Keratinocyte (primary cell): ENCODE measurements at regions not wholly inside any gene's neighbourhood (a gene's known extent, or its start where the extent isn't known, plus 50 kb on each side); places are given as distances from the start of the nearest gene placed in this dataset.

Experiments
- DNase-seq: peaks from one replicate; pipeline ENCODE4 v3.0.0-alpha.2; 2011; ENCODE audit warnings: low read depth, missing footprints, low spot score
- FAIRE-seq: peaks from 2 replicates; lab custom pipeline; 2011; peaks lifted over from hg19 to GRCh38; lab: Jason Lieb, UNC
- H2AFZ ChIP-seq: 2 replicates; pipeline ENCODE4 v1.6.0; 2012; ENCODE audit warnings: low read length, control low read depth, inconsistent platforms; ENCODE audit not compliant: control insufficient read depth
- H3K27ac ChIP-seq: 2 replicates; pipeline ENCODE4 v1.5.1; 2011; ENCODE audit warnings: low read length; ENCODE audit not compliant: control insufficient read depth, insufficient read depth
- H3K27me3 ChIP-seq: 3 replicates; pipeline ENCODE4 v1.6.0; 2011; ENCODE audit warnings: low read length; ENCODE audit not compliant: control insufficient read depth, insufficient read depth; ENCODE audit errors: extremely low read depth
- H3K36me3 ChIP-seq, 2 experiments: 2 replicates in 1 of 2; 3 replicates in 1 of 2; pipeline ENCODE4 v1.5.1; 2011; ENCODE audit warnings: low read length in 2 of 2, mild to moderate bottlenecking in 1 of 2; ENCODE audit not compliant: control insufficient read depth in 2 of 2, insufficient read depth in 2 of 2; ENCODE audit errors: extremely low read depth in 1 of 2
- H3K4me1 ChIP-seq: 3 replicates; pipeline ENCODE4 v1.5.1; 2011; ENCODE audit warnings: low read length; ENCODE audit not compliant: control insufficient read depth, insufficient read depth; ENCODE audit errors: extremely low read depth
- H3K4me2 ChIP-seq: 3 replicates; pipeline ENCODE4 v1.6.0; 2011; ENCODE audit warnings: low read depth, low read length; ENCODE audit not compliant: control insufficient read depth, insufficient read depth; ENCODE audit errors: extremely low read depth
- H3K4me3 ChIP-seq, 3 experiments: fragments of 200-600 bp in 1 of 3; sonication (generic) in 1 of 3; 2 replicates in 2 of 3; 3 replicates in 1 of 3; pipeline ENCODE4 v1.5.1; 2011 to 2016; ENCODE audit warnings: low read length in 3 of 3, mild to moderate bottlenecking in 3 of 3, control low read depth in 2 of 3, inconsistent platforms in 1 of 3, low read depth in 1 of 3, mixed read lengths in 1 of 3, mixed run types in 1 of 3, moderate library complexity in 1 of 3; ENCODE audit not compliant: control insufficient read depth in 2 of 3, insufficient read depth in 2 of 3; ENCODE audit errors: extremely low read depth in 1 of 3
- H3K79me2 ChIP-seq: 2 replicates; pipeline ENCODE4 v1.6.0; 2012; ENCODE audit warnings: low read length; ENCODE audit not compliant: control insufficient read depth, insufficient read depth
- H3K9ac ChIP-seq: 3 replicates; pipeline ENCODE4 v1.6.0; 2011; ENCODE audit warnings: low read length; ENCODE audit not compliant: control insufficient read depth, insufficient read depth; ENCODE audit errors: extremely low read depth
- H3K9me1 ChIP-seq: 3 replicates; pipeline ENCODE4 v1.6.0; 2011; ENCODE audit warnings: low read length; ENCODE audit not compliant: control insufficient read depth, insufficient read depth; ENCODE audit errors: extremely low read depth
- H3K9me3 ChIP-seq: 2 replicates; pipeline ENCODE4 v1.5.1; 2012; ENCODE audit warnings: low read depth, low read length; ENCODE audit not compliant: control insufficient read depth
- H4K20me1 ChIP-seq: 3 replicates; pipeline ENCODE4 v1.6.0; 2011; ENCODE audit warnings: low read length; ENCODE audit not compliant: control insufficient read depth, insufficient read depth; ENCODE audit errors: extremely low read depth
- CTCF ChIP-seq, 3 experiments: IDR thresholded peaks in 1 of 3; conservative IDR thresholded peaks in 1 of 3; optimal IDR thresholded peaks in 1 of 3; 2 replicates in 2 of 3; 3 replicates in 1 of 3; pipeline versions ENCODE3 to v1.5.1; 2011; ENCODE audit warnings: low read length in 3 of 3, mild to moderate bottlenecking in 3 of 3, moderate library complexity in 2 of 3, control low read depth in 1 of 3, inconsistent platforms in 1 of 3; ENCODE audit not compliant: insufficient read depth in 2 of 3; ENCODE audit errors: extremely low read depth in 1 of 3
- EZH2 ChIP-seq: IDR thresholded peaks from one replicate; pipeline ENCODE4 v1.6.1; 2012; ENCODE audit warnings: inconsistent platforms, mild to moderate bottlenecking, low read length, moderate library complexity
- dilution Hi-C: fragments of 300-500 bp; cut with MboI; formaldehyde crosslinking; loops from one replicate; pipeline ENCODE4 v1.7.0; 2020; ENCODE audit warnings: low sequenced_read_pairs; ENCODE audit not compliant: extremely low pct_ligation_motif_present

GRCh38 chr12:74889563-74890236 lies 319.9 kb downstream of the KCNC2 start:
- peak; percentile 5 for FAIRE-seq
- Histone ChIP-seq H3K4me3 (peak overlapping the region; percentile 5 to 30 (median 5)), H3K4me1 (peaks cover 24% of the 10 kb centered on the region), H3K9ac (peak overlapping the region; percentile 38), H3K27me3 (no peaks in the 10 kb centered on the region), H3K79me2 (no peaks in the 10 kb centered on the region), H3K9me1 (no peaks in the 10 kb centered on the region), H4K20me1 (no peaks in the 10 kb centered on the region), H2AFZ (peak overlapping the region; percentile 60), H3K4me2 (peak overlapping the region; percentile 69), H3K9me3 (no peaks in the 10 kb centered on the region), H3K36me3 (no peaks in the 10 kb centered on the region), H3K27ac (peak overlapping the region; percentile 77)
- TF ChIP-seq CTCF (optimal IDR thresholded peaks at IDR 0.05 in 1 of 3, IDR thresholded peaks at IDR 0.05 in 1 of 3, conservative IDR thresholded peaks at IDR 0.05 in 1 of 3; ENCODE audit: extremely low read depth in 1 of 3, insufficient read depth in 2 of 3, low read length in 3 of 3) (no peak), EZH2 (no peak)
- dilution Hi-C loops = no loop called here
- peak; percentile 30 for DNase-seq

- Histone ChIP-seq H4K20me1 (no peaks in the 10 kb centered on the region), H3K9me1 (no peaks in the 10 kb centered on the region), H3K79me2 (no peaks in the 10 kb centered on the region), H3K27ac (peak overlapping the region; percentile 77), H3K4me2 (peak overlapping the region; percentile 69), H3K4me3 (no peak overlapping the region), H3K9me3 (no peaks in the 10 kb centered on the region), H3K4me1 (peaks cover 24% of the 10 kb centered on the region), H3K36me3 (no peaks in the 10 kb centered on the region), H3K9ac (no peak overlapping the region), H2AFZ (no peak overlapping the region), H3K27me3 (no peaks in the 10 kb centered on the region)
- DNase-seq (peak; percentile 84), FAIRE-seq (peak; percentile 81)
- dilution Hi-C loops = no loop called here
- TF ChIP-seq EZH2 (no peak), CTCF (optimal IDR thresholded peaks at IDR 0.05 in 1 of 3, IDR thresholded peaks at IDR 0.05 in 1 of 3, conservative IDR thresholded peaks at IDR 0.05 in 1 of 3; ENCODE audit: extremely low read depth in 1 of 3, insufficient read depth in 2 of 3, low read length in 3 of 3) (no peak)
Measured at GRCh38 chr12:74890237-74890599, 319.4 kb downstream of the KCNC2 start.
